ENCODE measurements at regions not wholly inside any gene's neighbourhood (a gene's known extent, or its start where the extent isn't known, plus 50 kb on each side); places are given as distances from the start of the nearest gene placed in this dataset.

DNA sequence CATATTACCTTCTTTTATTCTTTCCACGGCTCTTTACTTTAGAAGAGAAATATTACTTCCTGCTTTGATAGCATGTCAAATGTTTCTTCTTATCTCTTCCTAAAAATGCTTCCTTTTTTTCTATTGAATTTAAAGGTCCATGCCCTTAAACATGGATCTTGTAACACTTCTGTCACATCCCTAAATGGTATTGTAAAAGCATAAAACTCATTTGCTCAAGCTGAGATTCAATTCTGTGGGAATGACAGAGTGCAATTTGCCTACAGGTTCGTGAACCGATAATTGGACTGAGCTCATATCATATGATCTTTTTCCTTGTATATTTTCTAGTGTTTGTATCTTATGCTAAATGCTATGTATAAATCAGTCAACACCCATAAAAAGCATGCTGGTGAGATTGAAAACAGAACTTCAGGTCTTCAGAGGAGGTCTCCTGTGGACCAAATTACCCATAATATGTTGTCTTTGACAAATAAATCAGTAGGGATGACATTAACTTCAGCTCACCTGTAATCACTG lies 429.3 kb downstream of the TMEM232 start:
- H3K27me3 Mint-ChIP-seq (ENCODE audit: insufficient read depth, low read depth) = no peaks in the 10 kb centered on the region

DNA sequence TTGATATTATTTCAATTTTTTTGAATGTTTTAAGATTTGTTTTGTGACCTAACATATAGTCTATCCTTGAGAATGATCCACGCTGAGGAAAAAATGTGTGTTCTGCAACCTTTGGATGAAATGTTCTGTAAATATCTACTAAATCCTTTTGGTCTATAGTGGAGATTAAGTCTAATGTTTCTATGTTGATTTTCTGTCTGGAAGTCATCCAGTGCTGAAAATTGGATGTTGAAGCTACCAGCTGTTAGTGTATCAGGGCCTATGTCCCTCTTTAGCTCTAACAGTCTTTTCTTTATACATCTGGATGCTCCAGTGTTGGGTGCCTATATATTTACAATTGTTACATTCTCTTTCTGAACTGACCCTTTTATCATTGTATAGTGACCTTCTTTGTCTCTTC lies 422.3 kb downstream of the TMEM232 start:
- no peaks in the 10 kb centered on the region for H3K4me1 Mint-ChIP-seq
- no peak for DNase-seq (ENCODE audit: low spot score)
- Histone ChIP-seq H3K4me2 (no peak overlapping the region), H3K9ac (no peak overlapping the region), H3K79me2 (ENCODE audit: low read depth) (no peaks in the 10 kb centered on the region), H3K4me3 (no peak overlapping the region), H3K27me3 (no peaks in the 10 kb centered on the region), H4K20me1 (ENCODE audit: low read depth) (no peaks in the 10 kb centered on the region), H3K36me3 (no peaks in the 10 kb centered on the region), H3F3A (ENCODE audit: low read depth) (no peaks in the 10 kb centered on the region), H3K4me1 (no peaks in the 10 kb centered on the region), H2AFZ (replicated peaks) (no peak overlapping the region), H3K9me3 (ENCODE audit: low read depth) (no peaks in the 10 kb centered on the region), H3K27ac (no peak overlapping the region)
- no peak overlapping the region for H3K4me3 Mint-ChIP-seq
- H3K27me3 Mint-ChIP-seq (ENCODE audit: insufficient read depth, low read depth) = peaks cover 4% of the 10 kb centered on the region
- peaks cover 7% of the 10 kb centered on the region for H3K36me3 Mint-ChIP-seq
- no peak for TF ChIP-seq EZH2 (IDR thresholded peaks at IDR 0.05)
- TF ChIP-seq, protein P1, sequence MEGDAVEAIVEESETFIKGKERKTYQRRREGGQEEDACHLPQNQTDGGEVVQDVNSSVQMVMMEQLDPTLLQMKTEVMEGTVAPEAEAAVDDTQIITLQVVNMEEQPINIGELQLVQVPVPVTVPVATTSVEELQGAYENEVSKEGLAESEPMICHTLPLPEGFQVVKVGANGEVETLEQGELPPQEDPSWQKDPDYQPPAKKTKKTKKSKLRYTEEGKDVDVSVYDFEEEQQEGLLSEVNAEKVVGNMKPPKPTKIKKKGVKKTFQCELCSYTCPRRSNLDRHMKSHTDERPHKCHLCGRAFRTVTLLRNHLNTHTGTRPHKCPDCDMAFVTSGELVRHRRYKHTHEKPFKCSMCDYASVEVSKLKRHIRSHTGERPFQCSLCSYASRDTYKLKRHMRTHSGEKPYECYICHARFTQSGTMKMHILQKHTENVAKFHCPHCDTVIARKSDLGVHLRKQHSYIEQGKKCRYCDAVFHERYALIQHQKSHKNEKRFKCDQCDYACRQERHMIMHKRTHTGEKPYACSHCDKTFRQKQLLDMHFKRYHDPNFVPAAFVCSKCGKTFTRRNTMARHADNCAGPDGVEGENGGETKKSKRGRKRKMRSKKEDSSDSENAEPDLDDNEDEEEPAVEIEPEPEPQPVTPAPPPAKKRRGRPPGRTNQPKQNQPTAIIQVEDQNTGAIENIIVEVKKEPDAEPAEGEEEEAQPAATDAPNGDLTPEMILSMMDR (IDR thresholded peaks at IDR 0.05) = no peak
- TF ChIP-seq EZH2phosphoT487 (IDR thresholded peaks at IDR 0.05) = no peak
- H3K9me3 Mint-ChIP-seq = peaks cover 49% of the 10 kb centered on the region
- no peak overlapping the region for H3K27ac Mint-ChIP-seq

More for the DNA sequence above, 429.3 kb downstream of the TMEM232 start:
- no peak overlapping the region for H3K27ac Mint-ChIP-seq
- no peaks in the 10 kb centered on the region for H3F3A ChIP-seq (ENCODE audit: low read depth)
- H3K27ac ChIP-seq = no peak overlapping the region
- no peaks in the 10 kb centered on the region for H3K79me2 ChIP-seq (ENCODE audit: low read depth)
- no peaks in the 10 kb centered on the region for H3K4me1 Mint-ChIP-seq
- H3K27me3 ChIP-seq = no peaks in the 10 kb centered on the region
- no peak overlapping the region for H3K4me3 Mint-ChIP-seq
- peaks cover 14% of the 10 kb centered on the region for H3K9me3 Mint-ChIP-seq
- no peaks in the 10 kb centered on the region for H3K9me3 ChIP-seq (ENCODE audit: low read depth)
- no peak overlapping the region for H3K4me2 ChIP-seq
- no peak overlapping the region for H2AFZ ChIP-seq (replicated peaks)
- peaks cover 2% of the 10 kb centered on the region for H3K36me3 Mint-ChIP-seq
- no peak for TF ChIP-seq EZH2phosphoT487 (IDR thresholded peaks at IDR 0.05)
- no peak for TF ChIP-seq EZH2 (IDR thresholded peaks at IDR 0.05)
- TF ChIP-seq, protein P1 (IDR thresholded peaks at IDR 0.05) = no peak
- no peaks in the 10 kb centered on the region for H3K4me1 ChIP-seq
- no peaks in the 10 kb centered on the region for H3K36me3 ChIP-seq
- H4K20me1 ChIP-seq (ENCODE audit: low read depth) = no peaks in the 10 kb centered on the region
- no peak for DNase-seq (ENCODE audit: low spot score)
- no peak overlapping the region for H3K4me3 ChIP-seq
- no peak overlapping the region for H3K9ac ChIP-seq

DNA sequence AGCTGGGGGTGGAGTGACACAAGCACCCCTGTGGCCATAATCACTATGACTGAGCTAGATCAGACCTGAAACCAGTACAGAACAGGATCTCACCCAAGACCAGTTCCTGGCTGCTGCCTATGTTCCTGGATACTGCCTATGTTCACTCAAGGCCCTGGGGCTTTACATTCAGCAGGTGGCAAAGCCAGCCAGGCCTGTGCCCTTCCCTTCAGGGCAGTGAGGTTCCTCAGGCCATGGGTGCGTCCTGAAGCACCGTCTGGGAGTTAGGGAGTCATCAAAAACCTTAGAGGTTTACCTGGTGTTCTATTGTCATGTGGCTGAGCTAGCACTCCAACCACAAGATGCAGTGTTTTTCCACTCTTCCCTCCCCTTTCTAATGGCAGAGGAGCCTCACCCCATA lies 419.8 kb downstream of the TMEM232 start:
- Histone ChIP-seq H3K27me3 (no peaks in the 10 kb centered on the region), H3K4me3 (no peak overlapping the region), H3K79me2 (ENCODE audit: low read depth) (no peaks in the 10 kb centered on the region), H3K9me3 (ENCODE audit: low read depth) (no peaks in the 10 kb centered on the region), H3K36me3 (peaks cover 6% of the 10 kb centered on the region), H3F3A (ENCODE audit: low read depth) (no peaks in the 10 kb centered on the region), H3K9ac (no peak overlapping the region), H3K4me2 (no peak overlapping the region), H4K20me1 (ENCODE audit: low read depth) (no peaks in the 10 kb centered on the region), H2AFZ (replicated peaks) (no peak overlapping the region), H3K27ac (no peak overlapping the region), H3K4me1 (no peaks in the 10 kb centered on the region)
- no peak overlapping the region for H3K4me3 Mint-ChIP-seq
- H3K4me1 Mint-ChIP-seq = no peaks in the 10 kb centered on the region
- H3K27ac Mint-ChIP-seq = no peak overlapping the region
- peaks cover 8% of the 10 kb centered on the region for H3K36me3 Mint-ChIP-seq
- no peak for TF ChIP-seq EZH2phosphoT487 (IDR thresholded peaks at IDR 0.05)
- TF ChIP-seq, protein P1 (IDR thresholded peaks at IDR 0.05) = no peak
- no peak for TF ChIP-seq EZH2 (IDR thresholded peaks at IDR 0.05)
- peaks cover 49% of the 10 kb centered on the region for H3K9me3 Mint-ChIP-seq
- no peak for DNase-seq (ENCODE audit: low spot score)
- H3K27me3 Mint-ChIP-seq (ENCODE audit: insufficient read depth, low read depth) = peaks cover 4% of the 10 kb centered on the region

Data from neural progenitor cell (in vitro differentiated cells).